Stimulated activated CD4-positive, alpha-beta T cell treated with anti-CD3 and anti-CD28 coated beads, Interleukin-1b, Interleukin-23, amount 100 ng/mL, for 1 hour (primary cell): ENCODE measurements at regions not wholly inside any gene's neighbourhood (a gene's known extent, or its start where the extent isn't known, plus 50 kb on each side); places are given as distances from the start of the nearest gene placed in this dataset.
"Not testable (repeated sequence)": the region's sequence is repeated elsewhere in the genome, so short reads cannot be mapped to it uniquely, and the experiment has no call there.

Experiments used
- DNase-seq, 2 donors: peaks; one replicate each; pipeline ENCODE4 v3.0.0-alpha.2; 2020; ENCODE audit warnings: low read depth in 2 of 2

- no peak for DNase-seq
Measured at GRCh38 chr4:81675791-81676393, 204.2 kb upstream of the RASGEF1B start.

DNA sequence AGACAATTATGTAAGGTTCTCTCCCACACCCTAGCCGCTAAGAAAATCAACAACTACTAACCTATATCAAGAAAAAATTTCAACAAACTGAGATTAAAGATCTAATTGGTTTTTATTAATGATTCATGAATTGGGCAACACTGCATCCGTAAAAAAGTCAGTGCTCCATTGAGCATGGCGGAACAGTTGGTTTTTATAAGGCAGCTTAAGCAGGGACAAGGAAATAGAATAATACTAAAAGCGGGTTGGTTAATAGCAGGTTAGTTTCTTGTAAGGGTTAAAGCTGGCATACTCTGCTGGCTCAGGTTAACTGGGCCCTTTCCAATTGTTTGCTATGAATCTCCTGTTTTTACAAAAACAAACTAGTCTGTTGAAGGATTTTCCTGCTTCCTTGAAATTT is 202.3 kb upstream of the RASGEF1B start:
- DNase-seq: no peak

- not testable (repeated sequence) for DNase-seq
Measured at GRCh38 chr4:81668328-81668727, 196.6 kb upstream of the RASGEF1B start.

- no peak for DNase-seq
Measured at GRCh38 chr4:81667539-81667938, 195.8 kb upstream of the RASGEF1B start.

- no peak for DNase-seq
Measured at GRCh38 chr4:81666491-81666890, 194.8 kb upstream of the RASGEF1B start.

DNA sequence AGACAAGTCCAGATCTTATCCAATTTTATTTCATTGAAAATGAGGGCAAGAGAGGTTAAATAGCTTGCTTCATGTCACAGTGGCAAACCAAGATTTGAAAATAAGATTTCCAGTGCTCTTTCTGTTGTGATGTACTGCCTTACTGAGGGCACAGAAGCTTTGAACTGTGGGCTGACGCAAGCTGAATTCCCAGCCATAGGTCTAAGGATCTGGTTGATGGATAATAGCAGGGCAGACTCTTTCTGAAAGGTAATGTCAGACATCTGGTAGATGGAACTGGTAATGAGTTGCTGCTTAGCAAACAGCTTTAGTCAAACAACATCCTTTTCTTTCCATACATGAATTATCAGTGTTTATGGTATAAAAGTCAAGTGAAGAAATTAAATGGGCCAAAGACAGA is 193.9 kb upstream of the RASGEF1B start:
- DNase-seq: no peak

- no peak for DNase-seq
Measured at GRCh38 chr4:81665045-81665444, 193.3 kb upstream of the RASGEF1B start.

- DNase-seq: no peak
Measured at GRCh38 chr4:81664079-81664478, 192.4 kb upstream of the RASGEF1B start.

GRCh38 chr4:81663368-81663767 is 191.7 kb upstream of the RASGEF1B start:
- no peak for DNase-seq

GRCh38 chr4:81659051-81659450 is 187.3 kb upstream of the RASGEF1B start:
- no peak for DNase-seq

DNA sequence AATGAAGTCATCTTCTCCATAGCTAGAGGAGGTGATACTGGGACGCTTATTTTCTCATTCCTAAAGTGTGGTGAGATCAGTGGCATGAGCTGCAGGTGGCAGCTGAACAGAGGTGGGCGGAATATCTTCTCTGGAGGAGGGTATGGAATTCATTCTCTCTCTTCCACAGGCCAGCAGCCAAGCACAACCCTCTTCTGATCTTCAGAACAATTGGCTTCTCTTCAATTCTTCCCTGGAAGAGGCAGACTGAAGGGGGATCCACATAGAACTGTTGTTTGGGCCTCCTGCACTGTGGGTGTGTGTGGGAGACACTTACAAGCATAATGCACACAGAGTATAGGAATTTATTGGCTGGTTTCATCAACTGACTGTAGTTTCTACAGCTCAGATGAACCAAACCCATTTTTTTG is 180.4 kb upstream of the RASGEF1B start:
- DNase-seq: no peak

- DNase-seq: no peak
Measured at GRCh38 chr4:81651243-81651899, 179.7 kb upstream of the RASGEF1B start.

GRCh38 chr4:81650606-81651242 is 179.0 kb upstream of the RASGEF1B start:
- no peak for DNase-seq

GRCh38 chr4:81648576-81649275 is 177.0 kb upstream of the RASGEF1B start:
- DNase-seq: no peak

- DNase-seq: no peak
Measured at GRCh38 chr4:81647388-81647787, 175.7 kb upstream of the RASGEF1B start.

GRCh38 chr4:81642543-81642942 is 170.8 kb upstream of the RASGEF1B start:
- no peak for DNase-seq

GRCh38 chr4:81639248-81639647 is 167.5 kb upstream of the RASGEF1B start:
- no peak for DNase-seq

DNA sequence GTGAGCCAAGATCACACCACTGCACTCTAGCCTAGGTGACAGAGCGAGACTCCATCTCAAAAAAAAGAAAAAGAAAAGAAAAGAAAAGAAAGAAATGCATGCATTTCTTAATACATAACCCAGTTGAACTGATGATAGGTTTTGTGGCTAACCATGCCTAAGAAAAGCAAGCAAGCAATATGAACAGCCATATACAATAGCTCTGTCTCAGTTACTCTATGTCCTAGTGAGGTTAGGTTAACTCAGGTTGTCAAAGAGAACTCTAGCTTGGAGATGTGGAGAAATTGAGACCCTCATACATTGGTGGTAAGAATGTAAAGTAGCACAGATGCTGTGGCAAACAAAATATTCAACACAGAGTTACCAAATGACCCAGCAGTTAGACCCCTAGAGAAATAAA is 167.0 kb upstream of the RASGEF1B start:
- DNase-seq: no peak

DNA sequence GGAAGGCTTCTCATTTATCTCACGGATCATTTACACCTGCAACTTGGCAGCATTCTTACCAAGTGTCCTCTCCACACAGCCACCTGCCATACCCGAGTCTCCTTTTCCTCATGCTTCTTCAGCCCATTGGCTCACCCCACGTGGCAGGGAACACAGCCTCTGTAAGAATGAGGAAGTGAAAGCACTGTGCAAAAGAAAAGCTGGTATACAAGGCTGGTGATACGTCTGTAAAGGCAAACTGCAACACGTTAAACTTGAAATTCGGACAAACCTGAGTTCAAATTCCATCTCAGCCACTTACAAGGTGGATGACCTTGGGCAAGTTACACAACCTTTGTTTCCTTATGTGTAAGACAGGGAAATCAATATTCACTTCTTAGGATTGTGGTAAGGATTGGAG is 164.0 kb upstream of the RASGEF1B start:
- DNase-seq: no peak

DNA sequence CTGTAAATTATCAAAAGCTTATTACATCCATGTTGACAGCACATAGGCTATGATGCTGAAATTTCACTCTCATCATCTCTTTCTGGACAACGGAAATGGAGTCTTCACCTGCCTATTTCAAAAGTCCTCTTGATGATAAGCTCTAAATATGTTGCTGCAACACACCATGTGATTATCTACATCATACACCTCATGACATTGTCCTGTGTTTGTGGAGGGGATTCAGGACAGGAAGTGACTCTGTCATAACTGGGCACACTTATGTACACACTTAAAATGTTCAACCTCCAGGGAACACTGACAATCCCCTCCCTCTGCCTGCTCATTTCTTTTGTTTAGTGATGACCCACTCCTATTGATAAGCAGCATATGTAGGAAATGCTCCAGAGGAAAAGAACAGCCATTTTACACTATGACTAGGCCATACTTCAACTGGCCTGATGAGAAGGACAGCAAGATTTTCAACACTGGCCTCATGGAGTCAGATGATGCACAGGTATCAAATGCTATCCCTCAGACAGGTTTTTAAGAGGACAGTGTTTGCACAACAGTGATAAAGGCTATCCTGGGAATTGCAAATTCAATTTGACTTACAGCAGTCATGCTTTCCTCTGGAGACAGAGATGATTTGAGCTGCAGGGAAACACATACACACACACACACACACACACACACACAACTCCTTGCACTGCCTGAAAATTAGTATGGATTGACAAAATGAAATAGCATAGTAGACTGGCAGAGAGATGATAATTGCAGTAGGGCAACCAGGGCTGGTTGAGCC is 163.3 kb upstream of the RASGEF1B start:
- DNase-seq: no peak

DNA sequence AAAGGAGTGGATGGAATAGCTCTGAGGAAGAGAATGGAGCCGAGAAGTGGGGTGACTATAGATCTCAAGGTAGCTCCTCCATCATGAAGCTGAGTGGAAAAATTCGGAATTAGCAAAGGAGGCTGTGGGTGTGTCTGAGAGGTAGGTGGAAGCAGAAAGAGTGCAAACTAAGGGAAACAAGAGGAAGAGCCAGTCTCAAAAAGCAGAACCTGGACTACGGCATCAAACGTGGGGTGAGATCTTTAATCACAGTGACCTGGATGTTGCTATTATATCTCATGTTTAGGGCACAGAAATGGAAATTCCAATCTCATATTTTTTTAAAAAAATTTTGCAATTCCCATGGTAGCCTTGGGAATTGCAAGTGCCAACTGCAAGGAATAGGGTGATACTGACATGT is 162.5 kb upstream of the RASGEF1B start:
- DNase-seq: no peak
